Hippocampal formation (tissue), 2 donors: ENCODE measurements at regions not wholly inside any gene's neighbourhood (a gene's known extent, or its start where the extent isn't known, plus 50 kb on each side); places are given as distances from the start of the nearest gene placed in this dataset.

Experiments used
- DNase-seq, 2 donors: peaks; one replicate each; lab custom pipeline; 2025; lab: John Stamatoyannopoulos, UW

- no peak for DNase-seq
Observed at GRCh38 chr9:119005162-119005561, 364.1 kb downstream of the BRINP1 start.

- DNase-seq, result no peak
Observed at GRCh38 chr9:119009249-119009648, 360.0 kb downstream of the BRINP1 start.

GRCh38 chr9:119020284-119020683 is 349.0 kb downstream of the BRINP1 start:
- DNase-seq, result no peak

GRCh38 chr9:119020730-119021333 is 348.4 kb downstream of the BRINP1 start:
- no peak for DNase-seq

GRCh38 chr9:119026120-119026519 is 343.1 kb downstream of the BRINP1 start:
- DNase-seq, result peak; percentile 49 to 66

GRCh38 chr9:119027901-119028699 is 341.1 kb downstream of the BRINP1 start:
- DNase-seq, result no peak

GRCh38 chr9:119029886-119030285 is 339.3 kb downstream of the BRINP1 start:
- no peak for DNase-seq

- DNase-seq, result no peak
Observed at GRCh38 chr9:119033596-119033995, 335.6 kb downstream of the BRINP1 start.

- DNase-seq, result no peak
Observed at GRCh38 chr9:119036969-119037368, 332.3 kb downstream of the BRINP1 start.

GRCh38 chr9:119043996-119044395 is 325.2 kb downstream of the BRINP1 start:
- no peak for DNase-seq

- DNase-seq, result no peak
Observed at GRCh38 chr9:119044806-119045205, 324.4 kb downstream of the BRINP1 start.

GRCh38 chr9:119047513-119048307 is 321.5 kb downstream of the BRINP1 start:
- no peak for DNase-seq

- no peak for DNase-seq
Observed at GRCh38 chr9:119050281-119050680, 319.0 kb downstream of the BRINP1 start.

GRCh38 chr9:119052339-119053030 is 316.8 kb downstream of the BRINP1 start:
- no peak for DNase-seq

- no peak for DNase-seq
Observed at GRCh38 chr9:119053070-119053469, 316.2 kb downstream of the BRINP1 start.

- no peak for DNase-seq
Observed at GRCh38 chr9:119060629-119061385, 308.4 kb downstream of the BRINP1 start.

- no peak for DNase-seq
Observed at GRCh38 chr9:119071636-119072035, 297.6 kb downstream of the BRINP1 start.

GRCh38 chr9:119074017-119074416 is 295.2 kb downstream of the BRINP1 start:
- DNase-seq, result no peak

- no peak for DNase-seq
Observed at GRCh38 chr9:119078015-119078414, 291.2 kb downstream of the BRINP1 start.

GRCh38 chr9:119083673-119084072 is 285.6 kb downstream of the BRINP1 start:
- DNase-seq, result no peak

- no peak for DNase-seq
Observed at GRCh38 chr9:119086590-119086989, 282.6 kb downstream of the BRINP1 start.
